ENCODE measurements at regions not wholly inside any gene's neighbourhood (a gene's known extent, or its start where the extent isn't known, plus 50 kb on each side); places are given as distances from the start of the nearest gene placed in this dataset.

DNA sequence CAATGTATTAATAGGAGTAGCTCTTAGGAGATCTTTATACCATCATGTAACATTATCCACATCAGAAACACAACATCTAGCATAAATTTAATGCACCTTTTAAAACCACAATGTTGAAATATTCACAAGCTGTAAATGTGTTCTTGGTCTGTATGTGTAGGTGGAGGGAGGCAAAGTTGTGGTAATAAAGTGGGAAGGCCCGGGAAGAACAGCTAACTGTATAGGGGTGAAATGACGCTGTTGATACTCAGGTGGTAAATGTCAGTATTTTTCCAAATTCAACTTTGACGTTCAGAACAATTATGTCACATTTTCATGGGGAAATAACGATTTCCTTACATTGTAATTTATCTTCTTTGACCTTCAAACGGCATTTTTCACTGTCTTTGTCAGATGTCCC lies 146.0 kb upstream of the STMND1 start:
- TF ChIP-seq GATA2 (IDR thresholded peaks at IDR 0.05; ENCODE audit: low read depth, low read length) (no peak), GATA3 (IDR thresholded peaks at IDR 0.05; ENCODE audit: low read depth, low read length) (no peak)
